H1 (cell line): ENCODE measurements at regions not wholly inside any gene's neighbourhood (a gene's known extent, or its start where the extent isn't known, plus 50 kb on each side); places are given as distances from the start of the nearest gene placed in this dataset.

Experiments
- CTCF ChIA-PET: fragments of 300-600 bp; sonication (Branson Sonifier 250); formaldehyde crosslinking; loops from one replicate; lab custom pipeline; 2021; ENCODE audit not compliant: partially characterized antibody; lab: Charles Lee
- POLR2A ChIA-PET: fragments of 300-600 bp; sonication (Branson Sonifier 250); formaldehyde crosslinking; loops from one replicate; lab custom pipeline; 2021; ENCODE audit warnings: inconsistent platforms; ENCODE audit not compliant: partially characterized antibody; lab: Charles Lee
- DNase-seq, 2 experiments: peaks; one replicate each; pipeline versions ENCODE4 v3.0.0 to v3.0.0-alpha.2; 2010 to 2022; ENCODE audit warnings: low spot score in 2 of 2, low read depth in 1 of 2, mixed read lengths in 1 of 2
- FAIRE-seq: peaks from 2 replicates; lab custom pipeline; 2011; peaks lifted over from hg19 to GRCh38; lab: Jason Lieb, UNC
- H2AFZ ChIP-seq: 2 replicates; pipeline ENCODE4 v1.8.1; 2012; ENCODE audit warnings: low read length, inconsistent platforms
- H2AK5ac ChIP-seq: 2 replicates; pipeline ENCODE4 v1.6.1; 2013; ENCODE audit warnings: low read depth, low read length
- H2BK120ac ChIP-seq: replicated peaks from 2 replicates; pipeline ENCODE3; 2013; ENCODE audit warnings: low read depth, low read length, inconsistent platforms
- H2BK12ac ChIP-seq: 2 replicates; pipeline ENCODE4 v1.6.1; 2013; ENCODE audit warnings: low read depth, low read length
- H2BK15ac ChIP-seq: 2 replicates; pipeline ENCODE4 v1.6.1; 2013; ENCODE audit warnings: low read length
- H2BK20ac ChIP-seq: 2 replicates; pipeline ENCODE4 v1.6.1; 2013; ENCODE audit warnings: low read length
- H2BK5ac ChIP-seq: 2 replicates; pipeline ENCODE4 v1.6.1; 2013; ENCODE audit warnings: low read depth, low read length
- H3K14ac ChIP-seq: 2 replicates; pipeline ENCODE4 v1.6.1; 2013; ENCODE audit warnings: inconsistent platforms; ENCODE audit not compliant: insufficient read length
- H3K18ac ChIP-seq: 2 replicates; pipeline ENCODE4 v1.6.1; 2013; ENCODE audit warnings: low read length; ENCODE audit errors: extremely low read depth
- H3K23ac ChIP-seq: 2 replicates; pipeline ENCODE4 v1.6.1; 2013; ENCODE audit warnings: inconsistent platforms; ENCODE audit not compliant: insufficient read length
- H3K23me2 ChIP-seq: 2 replicates; pipeline ENCODE4 v1.6.1; 2013; ENCODE audit warnings: low read depth, low read length
- H3K27ac ChIP-seq: 2 replicates; pipeline ENCODE4 v1.6.1; 2011; ENCODE audit warnings: low read depth, low read length, inconsistent platforms
- H3K27me3 ChIP-seq, 4 experiments: replicated peaks in 1 of 4; 1 replicate in 1 of 4; 2 replicates in 3 of 4; pipeline versions ENCODE4 v1.6.1 to v1.8.1; 2011 to 2013; ENCODE audit warnings: low read length in 3 of 4, mild to moderate bottlenecking in 3 of 4, inconsistent platforms in 2 of 4, mixed read lengths in 2 of 4, moderate library complexity in 1 of 4; ENCODE audit not compliant: control insufficient read depth in 3 of 4, insufficient read depth in 3 of 4; ENCODE audit errors: extremely low read depth in 1 of 4
- H3K36me3 ChIP-seq, 4 experiments: 2 replicates each; pipeline versions ENCODE4 v1.6.1 to v1.8.1; 2011 to 2013; ENCODE audit warnings: mild to moderate bottlenecking in 4 of 4, low read length in 3 of 4, moderate library complexity in 2 of 4, control low read depth in 1 of 4, inconsistent platforms in 1 of 4; ENCODE audit not compliant: insufficient read depth in 4 of 4, control insufficient read depth in 2 of 4
- H3K4ac ChIP-seq: replicated peaks from 2 replicates; pipeline ENCODE3; 2013; ENCODE audit warnings: low read length, low read depth, mixed read lengths, inconsistent platforms; ENCODE audit not compliant: insufficient read length
- H3K4me1 ChIP-seq, 4 experiments: replicated peaks in 1 of 4; 1 replicate in 1 of 4; 2 replicates in 3 of 4; pipeline versions ENCODE4 v1.6.1 to v1.8.1; 2011 to 2013; ENCODE audit warnings: low read length in 3 of 4, inconsistent platforms in 2 of 4, mixed read lengths in 1 of 4; ENCODE audit not compliant: insufficient read depth in 4 of 4, control insufficient read depth in 3 of 4
- H3K4me2 ChIP-seq, 2 experiments: 2 replicates each; pipeline versions ENCODE4 v1.6.1 to v1.8.1; 2011 to 2013; ENCODE audit warnings: low read depth in 2 of 2, low read length in 2 of 2, control low read depth in 1 of 2, inconsistent platforms in 1 of 2, mild to moderate bottlenecking in 1 of 2; ENCODE audit not compliant: insufficient read depth in 1 of 2
- H3K4me3 ChIP-seq, 4 experiments: fragments of 200-600, 300-600 bp in 1 of 4; sonication (generic), shearing (Covaris generic), sonication (Bioruptor Twin) in 1 of 4; 2 replicates each; pipeline versions ENCODE4 v1.5.1 to v1.8.1; 2011 to 2016; ENCODE audit warnings: low read length in 4 of 4, low read depth in 3 of 4, control low read depth in 2 of 4, inconsistent platforms in 2 of 4, mild to moderate bottlenecking in 2 of 4, mixed read lengths in 1 of 4, moderate library complexity in 1 of 4; ENCODE audit not compliant: insufficient read depth in 2 of 4; ENCODE audit errors: extremely low read depth in 1 of 4
- H3K56ac ChIP-seq: replicated peaks from 2 replicates; pipeline ENCODE3; 2013; ENCODE audit warnings: low read depth, mild to moderate bottlenecking, mixed read lengths, low read length, inconsistent platforms; ENCODE audit not compliant: insufficient read length
- H3K79me1 ChIP-seq: 2 replicates; pipeline ENCODE4 v1.6.1; 2013; ENCODE audit warnings: low read depth, low read length, control low read depth
- H3K79me2 ChIP-seq, 2 experiments: 2 replicates each; pipeline versions ENCODE4 v1.6.1 to v1.8.1; 2012 to 2013; ENCODE audit warnings: low read length in 2 of 2, mild to moderate bottlenecking in 2 of 2, inconsistent platforms in 1 of 2; ENCODE audit not compliant: insufficient read depth in 2 of 2, control insufficient read depth in 1 of 2
- H3K9ac ChIP-seq, 4 experiments: replicated peaks in 1 of 4; 1 replicate in 1 of 4; 2 replicates in 3 of 4; pipeline versions ENCODE4 v1.6.1 to v1.8.1; 2011 to 2013; ENCODE audit warnings: low read depth in 3 of 4, low read length in 3 of 4, control low read depth in 2 of 4, mild to moderate bottlenecking in 2 of 4, moderate library complexity in 2 of 4, inconsistent platforms in 1 of 4; ENCODE audit errors: extremely low read depth in 1 of 4
- H3K9me3 ChIP-seq, 2 experiments: 2 replicates each; pipeline versions ENCODE4 v1.6.1 to v1.8.1; 2012 to 2013; ENCODE audit warnings: mild to moderate bottlenecking in 2 of 2, moderate library complexity in 2 of 2, control low read depth in 1 of 2, inconsistent platforms in 1 of 2, low read depth in 1 of 2, low read length in 1 of 2, mixed read lengths in 1 of 2; ENCODE audit not compliant: insufficient read depth in 2 of 2
- H4K20me1 ChIP-seq, 2 experiments: replicated peaks in 1 of 2; 2 replicates each; pipeline versions ENCODE3 to v1.8.1; 2011 to 2013; ENCODE audit warnings: inconsistent platforms in 2 of 2, low read length in 2 of 2, mild to moderate bottlenecking in 1 of 2; ENCODE audit not compliant: insufficient read depth in 2 of 2, control insufficient read depth in 1 of 2
- H4K5ac ChIP-seq: 2 replicates; pipeline ENCODE4 v1.6.1; 2013; ENCODE audit warnings: low read length, low read depth, mixed read lengths, inconsistent platforms; ENCODE audit not compliant: insufficient read length
- H4K8ac ChIP-seq: 2 replicates; pipeline ENCODE4 v1.8.0; 2013; ENCODE audit warnings: mild to moderate bottlenecking, moderate library complexity, low read length, inconsistent platforms; ENCODE audit not compliant: insufficient read depth; ENCODE audit errors: extremely low read depth
- H4K91ac ChIP-seq: replicated peaks from 2 replicates; pipeline ENCODE3; 2013; ENCODE audit warnings: low read length, mixed read lengths, inconsistent platforms; ENCODE audit not compliant: insufficient read length
- BCL11A ChIP-seq, 2 experiments: IDR thresholded peaks; one replicate each; pipeline ENCODE4 v1.6.1; 2011; ENCODE audit warnings: low read depth in 2 of 2, low read length in 2 of 2, mild to moderate bottlenecking in 2 of 2
- BRCA1 ChIP-seq: IDR thresholded peaks from 2 replicates; pipeline ENCODE4 v1.6.1; 2012; ENCODE audit warnings: low read depth, low read length, improper control_type of control experiment
- SIRT6 ChIP-seq: IDR thresholded peaks from one replicate; pipeline ENCODE4 v1.7.1; 2012; ENCODE audit warnings: low read length, inconsistent platforms
- TAF1 ChIP-seq: IDR thresholded peaks from 2 replicates; pipeline ENCODE4 v1.6.1; 2011; ENCODE audit warnings: mild to moderate bottlenecking, low read depth, low read length
- YY1 ChIP-seq: IDR thresholded peaks from 2 replicates; pipeline ENCODE4 v1.6.1; 2011; ENCODE audit warnings: low read depth, mild to moderate bottlenecking, low read length
- WGBS, 2 experiments: shearing (Covaris generic) in 1 of 2; methylation state at CpG; one replicate each; pipeline versions ENCODE4 v1.1.6 to v1.1.7; 2013 to 2015; ENCODE audit warnings: low lambda C conversion rate in 2 of 2, mixed read lengths in 2 of 2, inconsistent platforms in 1 of 2, low coverage in 1 of 2, missing lambda C conversion rate in 1 of 2; ENCODE audit not compliant: insufficient replicate concordance in 2 of 2, insufficient coverage in 1 of 2, insufficient read length in 1 of 2; ENCODE audit errors: extremely low coverage in 1 of 2, missing lambda C conversion rate in 1 of 2; 5-methylcytosine and 5-hydroxymethylcytosine counted together

DNA sequence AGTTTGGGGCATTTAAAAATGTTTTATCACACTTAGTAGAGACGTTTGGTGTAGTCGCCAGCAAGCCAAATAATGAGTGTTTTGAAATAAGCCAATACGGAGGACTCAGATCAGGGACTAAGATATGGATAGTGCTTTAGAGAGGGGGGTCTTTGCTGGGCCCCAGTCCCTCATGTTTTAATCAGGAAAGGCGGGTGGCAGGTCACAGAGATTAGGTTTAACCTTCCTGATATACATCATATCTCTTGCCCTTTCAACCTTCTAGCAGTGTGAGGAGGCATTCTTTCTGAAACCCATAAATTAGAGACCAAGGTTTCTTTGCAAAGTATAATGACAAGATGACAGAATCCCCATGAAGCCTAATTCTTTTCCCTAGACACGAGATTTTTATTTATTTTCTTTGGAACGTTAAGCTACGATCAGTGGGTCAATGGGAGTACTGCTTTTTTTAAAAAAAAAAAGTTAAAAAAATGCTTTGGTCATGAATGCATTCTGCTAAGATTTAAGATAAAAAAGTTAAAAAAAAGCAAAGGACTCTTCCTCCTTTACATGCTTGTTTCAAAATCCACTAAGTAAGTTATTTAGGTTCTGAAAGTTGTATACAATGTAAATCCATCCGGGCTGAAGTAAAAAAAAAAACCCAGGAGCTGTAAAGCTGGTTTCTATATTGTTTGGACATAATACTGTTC, 572.1 kb upstream of the SALL1 start:
- H3K23me2 ChIP-seq: no peaks in the 10 kb centered on the region
- H4K8ac ChIP-seq: no peak overlapping the region
- H3K56ac ChIP-seq: no peak overlapping the region
- H2BK12ac ChIP-seq: no peak overlapping the region
- H3K4me1 ChIP-seq: peaks cover 0 to 3% (median 0%) of the 10 kb centered on the region in 4 experiments; a peak in 1 of 7 replicates
- no peak overlapping the region for H3K4me3 ChIP-seq
- H3K9me3 ChIP-seq: no peaks in the 10 kb centered on the region
- ChIA-PET POLR2A (no interaction called here), CTCF (no interaction called here)
- no peak overlapping the region for H4K5ac ChIP-seq
- FAIRE-seq: no peak
- no peak overlapping the region for H2BK15ac ChIP-seq
- peak overlapping the region; percentile 59; the same call in 1 of the 2 replicates for H2AFZ ChIP-seq
- H2BK5ac ChIP-seq: no peak overlapping the region
- no peak overlapping the region for H2BK20ac ChIP-seq
- H4K91ac ChIP-seq: no peak overlapping the region
- H3K4ac ChIP-seq: no peak overlapping the region
- no peak overlapping the region for H3K23ac ChIP-seq
- H4K20me1 ChIP-seq: no peaks in the 10 kb centered on the region
- no peak overlapping the region for H2BK120ac ChIP-seq
- no peaks in the 10 kb centered on the region for H3K79me1 ChIP-seq
- H3K18ac ChIP-seq: no peak overlapping the region
- TF ChIP-seq SIRT6 (no peak), BRCA1 (no peak), TAF1 (no peak), BCL11A (IDR thresholded peaks at IDR 0.05; ENCODE audit: low read depth in 2 of 2, low read length in 2 of 2) (no peak), YY1 (no peak)
- TF ChIP-seq, all 59 proteins: peak for 0
- H3K14ac ChIP-seq: no peak overlapping the region
- H3K36me3 ChIP-seq: no peaks in the 10 kb centered on the region
- 75% methylated on average over 8 of the region's 8 CpGs; no CpG with 5 or more reads in 1 of the 2 experiments for whole genome bisulfite sequencing, 2 experiments
- DNase-seq: no peak
- no peak overlapping the region for H3K27ac ChIP-seq
- H3K9ac ChIP-seq: no peak overlapping the region
- no peaks in the 10 kb centered on the region for H3K79me2 ChIP-seq
- no peak overlapping the region for H3K4me2 ChIP-seq
- H2AK5ac ChIP-seq: no peak overlapping the region
- H3K27me3 ChIP-seq: no peaks in the 10 kb centered on the region
